H1 (cell line): ENCODE measurements at regions not wholly inside any gene's neighbourhood (a gene's known extent, or its start where the extent isn't known, plus 50 kb on each side); places are given as distances from the start of the nearest gene placed in this dataset.

Experiments used
- CTCF ChIA-PET: fragments of 300-600 bp; sonication (Branson Sonifier 250); formaldehyde crosslinking; loops from one replicate; lab custom pipeline; 2021; ENCODE audit not compliant: partially characterized antibody; lab: Charles Lee
- POLR2A ChIA-PET: fragments of 300-600 bp; sonication (Branson Sonifier 250); formaldehyde crosslinking; loops from one replicate; lab custom pipeline; 2021; ENCODE audit warnings: inconsistent platforms; ENCODE audit not compliant: partially characterized antibody; lab: Charles Lee
- DNase-seq, 2 experiments: peaks; one replicate each; pipeline versions ENCODE4 v3.0.0 to v3.0.0-alpha.2; 2010 to 2022; ENCODE audit warnings: low spot score in 2 of 2, low read depth in 1 of 2, mixed read lengths in 1 of 2
- FAIRE-seq: peaks from 2 replicates; lab custom pipeline; 2011; peaks lifted over from hg19 to GRCh38; lab: Jason Lieb, UNC
- H2AFZ ChIP-seq: 2 replicates; pipeline ENCODE4 v1.8.1; 2012; ENCODE audit warnings: low read length, inconsistent platforms
- H2AK5ac ChIP-seq: 2 replicates; pipeline ENCODE4 v1.6.1; 2013; ENCODE audit warnings: low read depth, low read length
- H2BK120ac ChIP-seq: replicated peaks from 2 replicates; pipeline ENCODE3; 2013; ENCODE audit warnings: low read depth, low read length, inconsistent platforms
- H2BK12ac ChIP-seq: 2 replicates; pipeline ENCODE4 v1.6.1; 2013; ENCODE audit warnings: low read depth, low read length
- H2BK15ac ChIP-seq: 2 replicates; pipeline ENCODE4 v1.6.1; 2013; ENCODE audit warnings: low read length
- H2BK20ac ChIP-seq: 2 replicates; pipeline ENCODE4 v1.6.1; 2013; ENCODE audit warnings: low read length
- H2BK5ac ChIP-seq: 2 replicates; pipeline ENCODE4 v1.6.1; 2013; ENCODE audit warnings: low read depth, low read length
- H3K14ac ChIP-seq: 2 replicates; pipeline ENCODE4 v1.6.1; 2013; ENCODE audit warnings: inconsistent platforms; ENCODE audit not compliant: insufficient read length
- H3K18ac ChIP-seq: 2 replicates; pipeline ENCODE4 v1.6.1; 2013; ENCODE audit warnings: low read length; ENCODE audit errors: extremely low read depth
- H3K23ac ChIP-seq: 2 replicates; pipeline ENCODE4 v1.6.1; 2013; ENCODE audit warnings: inconsistent platforms; ENCODE audit not compliant: insufficient read length
- H3K23me2 ChIP-seq: 2 replicates; pipeline ENCODE4 v1.6.1; 2013; ENCODE audit warnings: low read depth, low read length
- H3K27ac ChIP-seq: 2 replicates; pipeline ENCODE4 v1.6.1; 2011; ENCODE audit warnings: low read depth, low read length, inconsistent platforms
- H3K27me3 ChIP-seq, 4 experiments: replicated peaks in 1 of 4; 1 replicate in 1 of 4; 2 replicates in 3 of 4; pipeline versions ENCODE4 v1.6.1 to v1.8.1; 2011 to 2013; ENCODE audit warnings: low read length in 3 of 4, mild to moderate bottlenecking in 3 of 4, inconsistent platforms in 2 of 4, mixed read lengths in 2 of 4, moderate library complexity in 1 of 4; ENCODE audit not compliant: control insufficient read depth in 3 of 4, insufficient read depth in 3 of 4; ENCODE audit errors: extremely low read depth in 1 of 4
- H3K36me3 ChIP-seq, 4 experiments: 2 replicates each; pipeline versions ENCODE4 v1.6.1 to v1.8.1; 2011 to 2013; ENCODE audit warnings: mild to moderate bottlenecking in 4 of 4, low read length in 3 of 4, moderate library complexity in 2 of 4, control low read depth in 1 of 4, inconsistent platforms in 1 of 4; ENCODE audit not compliant: insufficient read depth in 4 of 4, control insufficient read depth in 2 of 4
- H3K4ac ChIP-seq: replicated peaks from 2 replicates; pipeline ENCODE3; 2013; ENCODE audit warnings: low read length, low read depth, mixed read lengths, inconsistent platforms; ENCODE audit not compliant: insufficient read length
- H3K4me1 ChIP-seq, 4 experiments: replicated peaks in 1 of 4; 1 replicate in 1 of 4; 2 replicates in 3 of 4; pipeline versions ENCODE4 v1.6.1 to v1.8.1; 2011 to 2013; ENCODE audit warnings: low read length in 3 of 4, inconsistent platforms in 2 of 4, mixed read lengths in 1 of 4; ENCODE audit not compliant: insufficient read depth in 4 of 4, control insufficient read depth in 3 of 4
- H3K4me2 ChIP-seq, 2 experiments: 2 replicates each; pipeline versions ENCODE4 v1.6.1 to v1.8.1; 2011 to 2013; ENCODE audit warnings: low read depth in 2 of 2, low read length in 2 of 2, control low read depth in 1 of 2, inconsistent platforms in 1 of 2, mild to moderate bottlenecking in 1 of 2; ENCODE audit not compliant: insufficient read depth in 1 of 2
- H3K4me3 ChIP-seq, 4 experiments: fragments of 200-600, 300-600 bp in 1 of 4; sonication (generic), shearing (Covaris generic), sonication (Bioruptor Twin) in 1 of 4; 2 replicates each; pipeline versions ENCODE4 v1.5.1 to v1.8.1; 2011 to 2016; ENCODE audit warnings: low read length in 4 of 4, low read depth in 3 of 4, control low read depth in 2 of 4, inconsistent platforms in 2 of 4, mild to moderate bottlenecking in 2 of 4, mixed read lengths in 1 of 4, moderate library complexity in 1 of 4; ENCODE audit not compliant: insufficient read depth in 2 of 4; ENCODE audit errors: extremely low read depth in 1 of 4
- H3K56ac ChIP-seq: replicated peaks from 2 replicates; pipeline ENCODE3; 2013; ENCODE audit warnings: low read depth, mild to moderate bottlenecking, mixed read lengths, low read length, inconsistent platforms; ENCODE audit not compliant: insufficient read length
- H3K79me1 ChIP-seq: 2 replicates; pipeline ENCODE4 v1.6.1; 2013; ENCODE audit warnings: low read depth, low read length, control low read depth
- H3K79me2 ChIP-seq, 2 experiments: 2 replicates each; pipeline versions ENCODE4 v1.6.1 to v1.8.1; 2012 to 2013; ENCODE audit warnings: low read length in 2 of 2, mild to moderate bottlenecking in 2 of 2, inconsistent platforms in 1 of 2; ENCODE audit not compliant: insufficient read depth in 2 of 2, control insufficient read depth in 1 of 2
- H3K9ac ChIP-seq, 4 experiments: replicated peaks in 1 of 4; 1 replicate in 1 of 4; 2 replicates in 3 of 4; pipeline versions ENCODE4 v1.6.1 to v1.8.1; 2011 to 2013; ENCODE audit warnings: low read depth in 3 of 4, low read length in 3 of 4, control low read depth in 2 of 4, mild to moderate bottlenecking in 2 of 4, moderate library complexity in 2 of 4, inconsistent platforms in 1 of 4; ENCODE audit errors: extremely low read depth in 1 of 4
- H3K9me3 ChIP-seq, 2 experiments: 2 replicates each; pipeline versions ENCODE4 v1.6.1 to v1.8.1; 2012 to 2013; ENCODE audit warnings: mild to moderate bottlenecking in 2 of 2, moderate library complexity in 2 of 2, control low read depth in 1 of 2, inconsistent platforms in 1 of 2, low read depth in 1 of 2, low read length in 1 of 2, mixed read lengths in 1 of 2; ENCODE audit not compliant: insufficient read depth in 2 of 2
- H4K20me1 ChIP-seq, 2 experiments: replicated peaks in 1 of 2; 2 replicates each; pipeline versions ENCODE3 to v1.8.1; 2011 to 2013; ENCODE audit warnings: inconsistent platforms in 2 of 2, low read length in 2 of 2, mild to moderate bottlenecking in 1 of 2; ENCODE audit not compliant: insufficient read depth in 2 of 2, control insufficient read depth in 1 of 2
- H4K5ac ChIP-seq: 2 replicates; pipeline ENCODE4 v1.6.1; 2013; ENCODE audit warnings: low read length, low read depth, mixed read lengths, inconsistent platforms; ENCODE audit not compliant: insufficient read length
- H4K8ac ChIP-seq: 2 replicates; pipeline ENCODE4 v1.8.0; 2013; ENCODE audit warnings: mild to moderate bottlenecking, moderate library complexity, low read length, inconsistent platforms; ENCODE audit not compliant: insufficient read depth; ENCODE audit errors: extremely low read depth
- H4K91ac ChIP-seq: replicated peaks from 2 replicates; pipeline ENCODE3; 2013; ENCODE audit warnings: low read length, mixed read lengths, inconsistent platforms; ENCODE audit not compliant: insufficient read length
- CBX8 ChIP-seq: fragments of 300-800, 300-1000 bp; sonication (generic); IDR thresholded peaks from 2 replicates; pipeline ENCODE4 v1.7.1; 2016; ENCODE audit warnings: low read depth, low read length, borderline replicate concordance
- WGBS, 2 experiments: shearing (Covaris generic) in 1 of 2; methylation state at CpG; one replicate each; pipeline versions ENCODE4 v1.1.6 to v1.1.7; 2013 to 2015; ENCODE audit warnings: low lambda C conversion rate in 2 of 2, mixed read lengths in 2 of 2, inconsistent platforms in 1 of 2, low coverage in 1 of 2, missing lambda C conversion rate in 1 of 2; ENCODE audit not compliant: insufficient replicate concordance in 2 of 2, insufficient coverage in 1 of 2, insufficient read length in 1 of 2; ENCODE audit errors: extremely low coverage in 1 of 2, missing lambda C conversion rate in 1 of 2; 5-methylcytosine and 5-hydroxymethylcytosine counted together

DNA sequence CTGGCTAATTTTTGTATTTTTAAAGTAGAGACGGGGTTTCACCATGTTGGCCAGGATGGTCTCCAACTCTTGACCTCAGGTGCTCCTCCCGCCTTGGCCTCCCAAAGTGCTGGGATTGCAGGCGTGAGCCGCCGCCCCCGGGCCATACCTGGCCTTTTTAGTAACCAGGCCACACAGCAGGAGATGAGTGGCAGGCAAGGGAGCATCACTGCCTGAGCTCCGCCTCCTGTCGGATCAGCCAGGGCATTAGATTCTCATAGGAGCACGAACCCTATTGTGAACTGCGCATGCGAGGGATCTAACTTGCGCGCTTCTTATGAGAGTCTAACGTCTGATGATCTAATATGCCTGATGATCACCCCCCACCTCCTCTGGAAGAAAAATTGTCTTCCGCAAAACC lies 308.7 kb upstream of the PRMT6 start:
- WGBS, 2 experiments, result 91% methylated on average over 15 of the region's 15 CpGs; no CpG with 5 or more reads in 1 of the 2 experiments
- H2AFZ ChIP-seq, result no peak overlapping the region
- peaks cover 0 to 10% (median 4%) of the 10 kb centered on the region in 4 experiments; a peak in 3 of 7 replicates for H3K4me1 ChIP-seq
- CTCF ChIA-PET, result no interaction called here
- no peaks in the 10 kb centered on the region for H3K23me2 ChIP-seq
- peak overlapping the region; percentile 29; the same call in 1 of the 2 replicates for H2BK5ac ChIP-seq
- POLR2A ChIA-PET, result interaction anchor here (2.0 kb wide), 1 partner anchor 11 kb away, joined by 4 read pairs; no protein-coding TSS in a partner anchor
- no peaks in the 10 kb centered on the region for H3K36me3 ChIP-seq
- H3K4ac ChIP-seq, result no peak overlapping the region
- FAIRE-seq (no peak), DNase-seq (no peak)
- no peak overlapping the region for H2AK5ac ChIP-seq
- H3K27ac ChIP-seq, result no peak overlapping the region
- H3K9me3 ChIP-seq, result no peaks in the 10 kb centered on the region
- no peak overlapping the region for H2BK12ac ChIP-seq
- H3K27me3 ChIP-seq, result no peaks in the 10 kb centered on the region
- H4K91ac ChIP-seq, result no peak overlapping the region
- no peak overlapping the region for H2BK120ac ChIP-seq
- H4K5ac ChIP-seq, result no peak overlapping the region
- H3K79me2 ChIP-seq, result no peaks in the 10 kb centered on the region
- H4K20me1 ChIP-seq, result no peaks in the 10 kb centered on the region
- H2BK20ac ChIP-seq, result no peak overlapping the region
- H2BK15ac ChIP-seq, result no peak overlapping the region
- H3K56ac ChIP-seq, result no peak overlapping the region
- no peak overlapping the region for H3K23ac ChIP-seq
- no peak overlapping the region for H3K9ac ChIP-seq
- TF ChIP-seq CBX8, result no peak
- no peak overlapping the region for H3K4me2 ChIP-seq
- no peak overlapping the region for H3K14ac ChIP-seq
- H4K8ac ChIP-seq, result no peak overlapping the region
- H3K4me3 ChIP-seq, result no peak overlapping the region
- H3K79me1 ChIP-seq, result no peaks in the 10 kb centered on the region
- no peak overlapping the region for H3K18ac ChIP-seq
